HepG2 (cell line): ENCODE measurements at regions not wholly inside any gene's neighbourhood (a gene's known extent, or its start where the extent isn't known, plus 50 kb on each side); places are given as distances from the start of the nearest gene placed in this dataset.

Experiments used
- CHD2 ChIP-seq: IDR thresholded peaks from 2 replicates; pipeline ENCODE4 v1.6.1; 2011; ENCODE audit warnings: low read depth, low read length, improper control_type of control experiment
- POLR2A ChIP-seq, 2 experiments: IDR thresholded peaks; 2 replicates each; pipeline ENCODE4 v1.6.1; 2011; ENCODE audit warnings: low read depth in 2 of 2, low read length in 2 of 2, mild to moderate bottlenecking in 1 of 2, moderate library complexity in 1 of 2; ENCODE audit not compliant: insufficient read depth in 1 of 2
- POLR2AphosphoS5 ChIP-seq: IDR thresholded peaks from 2 replicates; pipeline ENCODE4 v1.6.1; 2012; ENCODE audit warnings: low read depth, low read length
- TCF12 ChIP-seq, 2 experiments: fragments of 450-650 bp in 1 of 2; sonication (generic) in 1 of 2; formaldehyde crosslinking in 1 of 2; IDR thresholded peaks; 2 replicates each; pipeline versions ENCODE4 v1.6.1 to v1.8.0; 2017 to 2022; ENCODE audit warnings: antibody characterized with exemption in 1 of 2, mild to moderate bottlenecking in 1 of 2, missing genetic modification reagents in 1 of 2, moderate library complexity in 1 of 2
- ZNF644 ChIP-seq: IDR thresholded peaks from 2 replicates; pipeline ENCODE4 v1.6.1; 2016; ENCODE audit warnings: low read depth
- TF ChIP-seq, protein P1 (sequence below): sonication (generic); formaldehyde crosslinking; IDR thresholded peaks from 2 replicates; pipeline ENCODE4 v1.8.1; 2023; ENCODE audit warnings: mild to moderate bottlenecking, missing genetic modification reagents
- TF ChIP-seq, protein P2 (sequence below), 2 experiments: sonication (generic) in 1 of 2; formaldehyde crosslinking in 1 of 2; IDR thresholded peaks; 2 replicates each; pipeline versions ENCODE4 v1.5.1 to v1.6.1; 2011 to 2020; ENCODE audit warnings: borderline replicate concordance in 1 of 2, low read depth in 1 of 2, low read length in 1 of 2, mild to moderate bottlenecking in 1 of 2, missing genetic modification reagents in 1 of 2, moderate library complexity in 1 of 2

DNA sequence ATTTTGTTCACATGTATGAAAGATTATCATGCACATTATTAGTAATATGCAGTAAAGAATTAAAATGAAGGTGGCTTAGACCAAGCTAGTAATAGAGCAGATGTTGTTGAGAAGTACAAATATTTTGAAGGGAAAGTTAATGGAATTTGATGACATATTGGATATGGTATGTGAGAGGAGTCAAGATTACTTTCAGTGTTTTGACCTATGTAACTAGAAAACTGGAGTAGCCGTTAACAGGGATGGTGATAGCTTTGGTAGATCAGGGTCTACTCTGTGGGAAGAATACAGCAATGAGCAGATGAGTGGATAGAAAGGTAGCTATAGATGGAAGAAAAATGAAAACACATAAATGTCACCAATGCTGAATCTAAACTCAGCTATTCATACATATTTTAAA, 163.2 kb upstream of the LRRC7 start:
- TF ChIP-seq POLR2A (IDR thresholded peaks at IDR 0.05; ENCODE audit: insufficient read depth in 1 of 2, low read depth in 2 of 2, low read length in 2 of 2): no peak
- no peak for TF ChIP-seq TCF12 (IDR thresholded peaks at IDR 0.05)
- TF ChIP-seq TCF12 (CRISPR knock-in tag; IDR thresholded peaks at IDR 0.05): no peak
- TF ChIP-seq CHD2: no peak
- TF ChIP-seq ZNF644 (CRISPR knock-in tag): no peak
- TF ChIP-seq, protein P1, sequence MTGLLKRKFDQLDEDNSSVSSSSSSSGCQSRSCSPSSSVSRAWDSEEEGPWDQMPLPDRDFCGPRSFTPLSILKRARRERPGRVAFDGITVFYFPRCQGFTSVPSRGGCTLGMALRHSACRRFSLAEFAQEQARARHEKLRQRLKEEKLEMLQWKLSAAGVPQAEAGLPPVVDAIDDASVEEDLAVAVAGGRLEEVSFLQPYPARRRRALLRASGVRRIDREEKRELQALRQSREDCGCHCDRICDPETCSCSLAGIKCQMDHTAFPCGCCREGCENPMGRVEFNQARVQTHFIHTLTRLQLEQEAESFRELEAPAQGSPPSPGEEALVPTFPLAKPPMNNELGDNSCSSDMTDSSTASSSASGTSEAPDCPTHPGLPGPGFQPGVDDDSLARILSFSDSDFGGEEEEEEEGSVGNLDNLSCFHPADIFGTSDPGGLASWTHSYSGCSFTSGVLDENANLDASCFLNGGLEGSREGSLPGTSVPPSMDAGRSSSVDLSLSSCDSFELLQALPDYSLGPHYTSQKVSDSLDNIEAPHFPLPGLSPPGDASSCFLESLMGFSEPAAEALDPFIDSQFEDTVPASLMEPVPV (CRISPR knock-in tag): no peak
- TF ChIP-seq, protein P2, sequence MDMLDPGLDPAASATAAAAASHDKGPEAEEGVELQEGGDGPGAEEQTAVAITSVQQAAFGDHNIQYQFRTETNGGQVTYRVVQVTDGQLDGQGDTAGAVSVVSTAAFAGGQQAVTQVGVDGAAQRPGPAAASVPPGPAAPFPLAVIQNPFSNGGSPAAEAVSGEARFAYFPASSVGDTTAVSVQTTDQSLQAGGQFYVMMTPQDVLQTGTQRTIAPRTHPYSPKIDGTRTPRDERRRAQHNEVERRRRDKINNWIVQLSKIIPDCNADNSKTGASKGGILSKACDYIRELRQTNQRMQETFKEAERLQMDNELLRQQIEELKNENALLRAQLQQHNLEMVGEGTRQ (IDR thresholded peaks at IDR 0.05; ENCODE audit: low read depth, low read length): no peak
- TF ChIP-seq, protein P2 (CRISPR knock-in tag; IDR thresholded peaks at IDR 0.05; ENCODE audit: borderline replicate concordance): no peak
- no peak for TF ChIP-seq POLR2AphosphoS5
